ENCODE measurements at regions not wholly inside any gene's neighbourhood (a gene's known extent, or its start where the extent isn't known, plus 50 kb on each side); places are given as distances from the start of the nearest gene placed in this dataset.

GRCh38 chr2:122077771-122078170, 322.3 kb downstream of the TSN start:
- no peak for TF ChIP-seq CTCF (IDR thresholded peaks at IDR 0.05; ENCODE audit: insufficient read depth, low read depth, low read length)
- TF ChIP-seq EZH2 (IDR thresholded peaks at IDR 0.05; ENCODE audit: insufficient read depth, low read length): no peak
